LoVo (cell line): ENCODE measurements at regions not wholly inside any gene's neighbourhood (a gene's known extent, or its start where the extent isn't known, plus 50 kb on each side); places are given as distances from the start of the nearest gene placed in this dataset.

Source experiments
- DNase-seq: peaks from one replicate; pipeline ENCODE4 v3.0.0-alpha.2; 2016; ENCODE audit warnings: low spot score

GRCh38 chr6:102402635-102403329 lies 1009.3 kb downstream of the GRIK2 start:
- DNase-seq: no peak

GRCh38 chr6:102398788-102399390 lies 1005.4 kb downstream of the GRIK2 start:
- no peak for DNase-seq

- DNase-seq: no peak
These were observed 997.0 kb downstream of the GRIK2 start for GRCh38 chr6:102390541-102390940.

- DNase-seq: no peak
These were observed 996.5 kb downstream of the GRIK2 start for GRCh38 chr6:102389994-102390393.

GRCh38 chr6:102387326-102388033 lies 994.0 kb downstream of the GRIK2 start:
- no peak for DNase-seq

- DNase-seq: no peak
These were observed 987.7 kb downstream of the GRIK2 start for GRCh38 chr6:102381203-102381602.

- DNase-seq: no peak
These were observed 962.7 kb downstream of the GRIK2 start for GRCh38 chr6:102356170-102356569.

- DNase-seq: no peak
These were observed 962.1 kb downstream of the GRIK2 start for GRCh38 chr6:102355578-102355977.

GRCh38 chr6:102352552-102352951 lies 959.0 kb downstream of the GRIK2 start:
- DNase-seq: no peak

GRCh38 chr6:102344769-102345168 lies 951.3 kb downstream of the GRIK2 start:
- no peak for DNase-seq

GRCh38 chr6:102340311-102340710 lies 946.8 kb downstream of the GRIK2 start:
- DNase-seq: no peak

- no peak for DNase-seq
These were observed 940.2 kb downstream of the GRIK2 start for GRCh38 chr6:102333736-102334135.

GRCh38 chr6:102327697-102328225 lies 934.3 kb downstream of the GRIK2 start:
- DNase-seq: no peak

- DNase-seq: no peak
These were observed 920.2 kb downstream of the GRIK2 start for GRCh38 chr6:102313699-102314098.

- no peak for DNase-seq
These were observed 916.2 kb downstream of the GRIK2 start for GRCh38 chr6:102309700-102310099.

GRCh38 chr6:102300350-102300749 lies 906.8 kb downstream of the GRIK2 start:
- no peak for DNase-seq

- DNase-seq: no peak
These were observed 904.5 kb downstream of the GRIK2 start for GRCh38 chr6:102298051-102298450.
